ENCODE measurements at regions not wholly inside any gene's neighbourhood (a gene's known extent, or its start where the extent isn't known, plus 50 kb on each side); places are given as distances from the start of the nearest gene placed in this dataset.
A peak's percentile ranks its signal among the peaks of the same experiment; 100 is the strongest.
"Not testable (repeated sequence)": the region's sequence is repeated elsewhere in the genome, so short reads cannot be mapped to it uniquely, and the experiment has no call there.

- POLR2A ChIA-PET = no interaction called here
- 95% methylated on average over 5 of the region's 13 CpGs for WGBS (ENCODE audit: insufficient coverage)
- H3K36me3 ChIP-seq (ENCODE audit: control insufficient read depth in 4 of 4, insufficient read depth in 4 of 4, low read length in 3 of 4) = no peaks in the 10 kb centered on the region
- CTCF ChIA-PET = interaction anchor here (0.9 to 6.7 kb wide), 9 partner anchors 11 to 337 kb away, joined by 3 to 50 read pairs (median 3); no protein-coding TSS in a partner anchor
- DNase-seq = no peak
- peaks cover 0 to 6% (median 0%) of the 10 kb centered on the region in 5 experiments for H3K27me3 ChIP-seq (replicated peaks in 2 of 5; ENCODE audit: control insufficient read depth in 4 of 5, insufficient read depth in 5 of 5, low read length in 4 of 5)
- peaks cover 0 to 59% (median 45%) of the 10 kb centered on the region in 4 experiments for H3K4me1 ChIP-seq (ENCODE audit: control extremely low read depth in 1 of 4, control insufficient read depth in 4 of 4, insufficient read depth in 4 of 4, low read length in 3 of 4)
- H3K4me3 ChIP-seq (ENCODE audit: control insufficient read depth in 1 of 7, extremely low read depth in 1 of 7, insufficient read depth in 4 of 7, low read depth in 2 of 7, low read length in 6 of 7) = no peak overlapping the region
- no peaks in the 10 kb centered on the region for H3K9me3 ChIP-seq (ENCODE audit: control extremely low read depth in 1 of 5, control insufficient read depth in 4 of 5, insufficient read depth in 2 of 5, low read depth in 1 of 5, low read length in 4 of 5)
- H3K27ac ChIP-seq (ENCODE audit: insufficient read depth in 1 of 2, low read depth in 1 of 2, low read length in 2 of 2, poor library complexity in 1 of 2, severe bottlenecking in 2 of 2) = no peak overlapping the region
Observed at GRCh38 chr22:46031066-46031465, 54.1 kb upstream of the WNT7B start.

- no peak for DNase-seq
- ChIA-PET POLR2A (no interaction called here), CTCF (interaction anchor here (0.9 to 6.7 kb wide), 6 partner anchors 13 to 337 kb away, joined by 3 to 50 read pairs (median 4); no protein-coding TSS in a partner anchor)
Observed at GRCh38 chr22:46031557-46031956, 54.6 kb upstream of the WNT7B start.

GRCh38 chr22:46031965-46032851 lies 55.2 kb upstream of the WNT7B start:
- H3K27me3 ChIP-seq (replicated peaks in 2 of 5; ENCODE audit: control insufficient read depth in 4 of 5, insufficient read depth in 5 of 5, low read length in 4 of 5) = no peaks in the 10 kb centered on the region
- ChIA-PET POLR2A (no interaction called here), CTCF (interaction anchor here (0.9 to 6.7 kb wide), 4 partner anchors 12 to 336 kb away, joined by 3 to 50 read pairs (median 4); no protein-coding TSS in a partner anchor)
- H3K4me3 ChIP-seq (ENCODE audit: control insufficient read depth in 1 of 7, extremely low read depth in 1 of 7, insufficient read depth in 4 of 7, low read depth in 2 of 7, low read length in 6 of 7) = no peak overlapping the region
- no peaks in the 10 kb centered on the region for H3K36me3 ChIP-seq (ENCODE audit: control insufficient read depth in 4 of 4, insufficient read depth in 4 of 4, low read length in 3 of 4)
- no peak for DNase-seq
- WGBS (ENCODE audit: insufficient coverage) = 83% methylated on average over 11 of the region's 13 CpGs
- no peaks in the 10 kb centered on the region for H3K9me3 ChIP-seq (ENCODE audit: control extremely low read depth in 1 of 5, control insufficient read depth in 4 of 5, insufficient read depth in 2 of 5, low read depth in 1 of 5, low read length in 4 of 5)
- peaks cover 0 to 60% (median 50%) of the 10 kb centered on the region in 4 experiments for H3K4me1 ChIP-seq (ENCODE audit: control extremely low read depth in 1 of 4, control insufficient read depth in 4 of 4, insufficient read depth in 4 of 4, low read length in 3 of 4)
- no peak overlapping the region for H3K27ac ChIP-seq (ENCODE audit: insufficient read depth in 1 of 2, low read depth in 1 of 2, low read length in 2 of 2, poor library complexity in 1 of 2, severe bottlenecking in 2 of 2)

More at GRCh38 chr22:46031557-46031956, 54.6 kb upstream of the WNT7B start:
- Histone ChIP-seq H3K27ac (ENCODE audit: insufficient read depth in 1 of 2, low read depth in 1 of 2, low read length in 2 of 2, poor library complexity in 1 of 2, severe bottlenecking in 2 of 2) (no peak overlapping the region), H3K36me3 (ENCODE audit: control insufficient read depth in 4 of 4, insufficient read depth in 4 of 4, low read length in 3 of 4) (no peaks in the 10 kb centered on the region), H3K9me3 (ENCODE audit: control extremely low read depth in 1 of 5, control insufficient read depth in 4 of 5, insufficient read depth in 2 of 5, low read depth in 1 of 5, low read length in 4 of 5) (no peaks in the 10 kb centered on the region), H3K4me1 (ENCODE audit: control extremely low read depth in 1 of 4, control insufficient read depth in 4 of 4, insufficient read depth in 4 of 4, low read length in 3 of 4) (peaks cover 0 to 60% (median 47%) of the 10 kb centered on the region in 4 experiments), H3K27me3 (replicated peaks in 2 of 5; ENCODE audit: control insufficient read depth in 4 of 5, insufficient read depth in 5 of 5, low read length in 4 of 5) (peaks cover 0 to 3% (median 0%) of the 10 kb centered on the region in 5 experiments), H3K4me3 (ENCODE audit: control insufficient read depth in 1 of 7, extremely low read depth in 1 of 7, insufficient read depth in 4 of 7, low read depth in 2 of 7, low read length in 6 of 7) (no peak overlapping the region)
- 61% methylated on average over 2 of the region's 2 CpGs for WGBS (ENCODE audit: insufficient coverage)

GRCh38 chr22:46033256-46034200 lies 56.6 kb upstream of the WNT7B start:
- Histone ChIP-seq H3K27me3 (replicated peaks in 2 of 5; ENCODE audit: control insufficient read depth in 4 of 5, insufficient read depth in 5 of 5, low read length in 4 of 5) (no peaks in the 10 kb centered on the region), H3K4me1 (ENCODE audit: control extremely low read depth in 1 of 4, control insufficient read depth in 4 of 4, insufficient read depth in 4 of 4, low read length in 3 of 4) (peaks cover 0 to 52% (median 44%) of the 10 kb centered on the region in 4 experiments), H3K9me3 (ENCODE audit: control extremely low read depth in 1 of 5, control insufficient read depth in 4 of 5, insufficient read depth in 2 of 5, low read depth in 1 of 5, low read length in 4 of 5) (no peaks in the 10 kb centered on the region), H3K4me3 (ENCODE audit: control insufficient read depth in 1 of 7, extremely low read depth in 1 of 7, insufficient read depth in 4 of 7, low read depth in 2 of 7, low read length in 6 of 7) (no peak overlapping the region), H3K36me3 (ENCODE audit: control insufficient read depth in 4 of 4, insufficient read depth in 4 of 4, low read length in 3 of 4) (no peaks in the 10 kb centered on the region), H3K27ac (ENCODE audit: insufficient read depth in 1 of 2, low read depth in 1 of 2, low read length in 2 of 2, poor library complexity in 1 of 2, severe bottlenecking in 2 of 2) (no peak overlapping the region)
- DNase-seq = no peak
- 100% methylated on average over 7 of the region's 11 CpGs for WGBS (ENCODE audit: insufficient coverage)
- ChIA-PET CTCF (interaction anchor here (1.0 to 6.1 kb wide), 3 partner anchors 10 to 27 kb away, joined by 3 to 75 read pairs (median 6); no protein-coding TSS in a partner anchor), POLR2A (no interaction called here)

- H3K36me3 ChIP-seq (ENCODE audit: control insufficient read depth in 4 of 4, insufficient read depth in 4 of 4, low read length in 3 of 4); H3K4me3 ChIP-seq (ENCODE audit: control insufficient read depth in 1 of 7, extremely low read depth in 1 of 7, insufficient read depth in 4 of 7, low read depth in 2 of 7, low read length in 6 of 7); DNase-seq; POLR2A ChIA-PET; H3K27me3 ChIP-seq (replicated peaks in 2 of 5; ENCODE audit: control insufficient read depth in 4 of 5, insufficient read depth in 5 of 5, low read length in 4 of 5); H3K9me3 ChIP-seq (ENCODE audit: control extremely low read depth in 1 of 5, control insufficient read depth in 4 of 5, insufficient read depth in 2 of 5, low read depth in 1 of 5, low read length in 4 of 5); H3K27ac ChIP-seq (ENCODE audit: insufficient read depth in 1 of 2, low read depth in 1 of 2, low read length in 2 of 2, poor library complexity in 1 of 2, severe bottlenecking in 2 of 2): not testable (repeated sequence)
- peaks cover 0 to 55% (median 45%) of the 10 kb centered on the region in 4 experiments for H3K4me1 ChIP-seq (ENCODE audit: control extremely low read depth in 1 of 4, control insufficient read depth in 4 of 4, insufficient read depth in 4 of 4, low read length in 3 of 4)
- CTCF ChIA-PET = interaction anchor here (1.0 to 6.1 kb wide), 3 partner anchors 11 to 28 kb away, joined by 3 to 75 read pairs (median 6); no protein-coding TSS in a partner anchor
- WGBS (ENCODE audit: insufficient coverage) = no CpG with 5 or more reads among the region's 5 CpGs
Observed at GRCh38 chr22:46034480-46034879, 57.5 kb upstream of the WNT7B start.

GRCh38 chr22:46035380-46035741 lies 58.4 kb upstream of the WNT7B start:
- Histone ChIP-seq H3K4me3 (ENCODE audit: control insufficient read depth in 1 of 7, extremely low read depth in 1 of 7, insufficient read depth in 4 of 7, low read depth in 2 of 7, low read length in 6 of 7) (peak overlapping the region in 6 of 7 experiments; percentile 67 to 88 (median 74)), H3K36me3 (ENCODE audit: control insufficient read depth in 4 of 4, insufficient read depth in 4 of 4, low read length in 3 of 4) (peaks cover 0 to under 1% (median 0%) of the 10 kb centered on the region in 4 experiments), H3K4me1 (ENCODE audit: control extremely low read depth in 1 of 4, control insufficient read depth in 4 of 4, insufficient read depth in 4 of 4, low read length in 3 of 4) (peaks cover 0 to 54% (median 39%) of the 10 kb centered on the region in 4 experiments), H3K9me3 (ENCODE audit: control extremely low read depth in 1 of 5, control insufficient read depth in 4 of 5, insufficient read depth in 2 of 5, low read depth in 1 of 5, low read length in 4 of 5) (no peaks in the 10 kb centered on the region), H3K27me3 (replicated peaks in 2 of 5; ENCODE audit: control insufficient read depth in 4 of 5, insufficient read depth in 5 of 5, low read length in 4 of 5) (no peaks in the 10 kb centered on the region), H3K27ac (ENCODE audit: insufficient read depth in 1 of 2, low read depth in 1 of 2, low read length in 2 of 2, poor library complexity in 1 of 2, severe bottlenecking in 2 of 2) (peak overlapping the region; percentile 56 to 81)
- ChIA-PET POLR2A (interaction anchor here (1.2 to 2.0 kb wide), 5 partner anchors 18 to 39 kb away, joined by 4 to 13 read pairs (median 6); no protein-coding TSS in a partner anchor), CTCF (interaction anchor here (1.4 to 6.1 kb wide), 3 partner anchors 17 to 75 kb away, joined by 3 to 75 read pairs (median 16); no protein-coding TSS in a partner anchor)
- no peak for DNase-seq
- 0% methylated on average over 10 of the region's 16 CpGs for WGBS (ENCODE audit: insufficient coverage)

Data from common myeloid progenitor, CD34-positive (primary cell).